Astrocyte of the spinal cord (primary cell): ENCODE measurements at regions not wholly inside any gene's neighbourhood (a gene's known extent, or its start where the extent isn't known, plus 50 kb on each side); places are given as distances from the start of the nearest gene placed in this dataset.

ENCODE experiments used
- DNase-seq: peaks from one replicate; pipeline ENCODE4 v3.0.0; 2011; ENCODE audit warnings: low read depth, low spot score
- H3K4me3 ChIP-seq: 2 replicates; pipeline ENCODE4 v1.5.1; 2011; ENCODE audit warnings: low read depth, mild to moderate bottlenecking, low read length, moderate library complexity
- in situ Hi-C: cut with HindIII; loops from 2 replicates; pipeline ENCODE4 v1.10.0; 2017; ENCODE audit warnings: low sequenced_read_pairs
- TF ChIP-seq, protein P1 (sequence below): IDR thresholded peaks from 2 replicates; pipeline ENCODE4 v1.5.1; 2012; ENCODE audit warnings: low read depth, mild to moderate bottlenecking, low read length, inconsistent platforms

DNA sequence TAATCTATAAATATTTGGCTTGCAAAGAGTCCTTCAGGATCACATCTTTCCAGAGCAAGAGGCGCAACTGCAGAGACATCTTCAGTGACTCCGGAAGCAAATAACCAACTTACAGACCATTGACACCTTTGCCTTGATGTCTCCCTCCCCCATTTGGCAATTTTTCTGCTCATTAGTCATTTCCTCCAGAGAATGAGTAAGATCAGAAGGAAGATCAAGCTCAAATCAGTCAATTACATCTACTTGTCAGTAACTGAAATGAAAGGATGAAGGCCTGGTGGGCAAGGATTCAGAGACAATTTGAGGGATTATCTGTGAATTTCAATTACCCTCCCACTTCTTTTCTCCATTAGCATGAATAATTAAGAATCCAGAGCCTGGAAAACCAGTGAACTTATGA lies 665.6 kb upstream of the CPEB2 start:
- no peak overlapping the region for H3K4me3 ChIP-seq
- no peak for DNase-seq
- TF ChIP-seq, protein P1, sequence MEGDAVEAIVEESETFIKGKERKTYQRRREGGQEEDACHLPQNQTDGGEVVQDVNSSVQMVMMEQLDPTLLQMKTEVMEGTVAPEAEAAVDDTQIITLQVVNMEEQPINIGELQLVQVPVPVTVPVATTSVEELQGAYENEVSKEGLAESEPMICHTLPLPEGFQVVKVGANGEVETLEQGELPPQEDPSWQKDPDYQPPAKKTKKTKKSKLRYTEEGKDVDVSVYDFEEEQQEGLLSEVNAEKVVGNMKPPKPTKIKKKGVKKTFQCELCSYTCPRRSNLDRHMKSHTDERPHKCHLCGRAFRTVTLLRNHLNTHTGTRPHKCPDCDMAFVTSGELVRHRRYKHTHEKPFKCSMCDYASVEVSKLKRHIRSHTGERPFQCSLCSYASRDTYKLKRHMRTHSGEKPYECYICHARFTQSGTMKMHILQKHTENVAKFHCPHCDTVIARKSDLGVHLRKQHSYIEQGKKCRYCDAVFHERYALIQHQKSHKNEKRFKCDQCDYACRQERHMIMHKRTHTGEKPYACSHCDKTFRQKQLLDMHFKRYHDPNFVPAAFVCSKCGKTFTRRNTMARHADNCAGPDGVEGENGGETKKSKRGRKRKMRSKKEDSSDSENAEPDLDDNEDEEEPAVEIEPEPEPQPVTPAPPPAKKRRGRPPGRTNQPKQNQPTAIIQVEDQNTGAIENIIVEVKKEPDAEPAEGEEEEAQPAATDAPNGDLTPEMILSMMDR, result no peak
- in situ Hi-C loops, result no loop called here

DNA sequence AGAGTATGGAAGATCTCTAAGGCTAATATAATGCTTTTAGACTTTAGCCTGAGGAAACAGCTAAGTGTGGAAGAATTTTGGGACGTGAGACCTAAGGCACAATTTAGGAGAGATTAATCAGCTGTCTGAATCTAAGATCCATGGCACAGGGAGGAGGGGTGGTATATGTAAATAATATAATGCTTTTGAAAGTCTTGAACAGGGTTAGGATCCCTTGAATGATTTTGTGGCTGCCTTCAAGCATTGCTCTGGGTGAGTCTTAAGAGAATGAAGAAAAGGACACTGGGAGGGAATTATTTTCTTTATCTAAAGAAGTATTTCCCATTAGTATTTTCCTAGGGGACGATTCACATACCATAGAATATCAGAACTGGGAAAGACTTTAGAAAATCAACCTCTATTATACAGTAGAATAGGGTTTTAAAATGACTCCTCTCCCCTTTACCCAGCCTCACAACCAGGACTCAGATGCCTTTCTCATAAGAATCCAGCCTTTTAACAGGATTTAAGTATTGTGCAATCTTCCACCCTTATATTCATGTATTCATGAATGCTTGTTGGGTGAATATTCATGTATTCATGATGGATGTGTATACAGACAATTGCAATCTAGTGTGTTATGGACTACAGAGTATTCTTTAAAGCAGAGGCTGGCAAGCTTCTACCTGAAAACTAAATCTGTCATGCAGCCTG lies 664.2 kb upstream of the CPEB2 start:
- H3K4me3 ChIP-seq, result no peak overlapping the region
- in situ Hi-C loops, result no loop called here
- no peak for DNase-seq
- TF ChIP-seq, protein P1, result no peak

- in situ Hi-C loops, result no loop called here
- TF ChIP-seq, protein P1, result no peak
- H3K4me3 ChIP-seq, result no peak overlapping the region
- no peak for DNase-seq
Observed at GRCh38 chr4:14338585-14339265, 663.6 kb upstream of the CPEB2 start.

DNA sequence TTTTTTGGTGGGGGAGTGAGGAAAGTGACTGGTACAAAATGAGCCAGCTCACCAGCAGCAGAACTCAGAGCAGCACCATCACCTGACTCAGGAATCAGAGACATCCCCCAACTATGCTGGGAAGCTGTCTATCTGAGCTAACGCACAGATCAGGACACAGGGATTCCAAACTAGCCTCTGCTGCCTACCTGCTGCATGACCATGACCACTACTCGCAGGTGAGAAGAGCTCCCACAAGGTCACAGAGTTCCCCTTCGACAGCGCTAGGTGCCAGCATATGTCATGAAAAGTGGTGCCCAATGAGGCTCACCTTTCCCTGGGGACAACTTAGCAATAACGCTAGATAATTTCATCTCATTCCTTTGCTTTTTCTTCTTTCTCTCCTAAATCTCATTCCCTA lies 662.6 kb upstream of the CPEB2 start:
- in situ Hi-C loops, result no loop called here
- TF ChIP-seq, protein P1, result no peak
- no peak for DNase-seq
- no peak overlapping the region for H3K4me3 ChIP-seq

DNA sequence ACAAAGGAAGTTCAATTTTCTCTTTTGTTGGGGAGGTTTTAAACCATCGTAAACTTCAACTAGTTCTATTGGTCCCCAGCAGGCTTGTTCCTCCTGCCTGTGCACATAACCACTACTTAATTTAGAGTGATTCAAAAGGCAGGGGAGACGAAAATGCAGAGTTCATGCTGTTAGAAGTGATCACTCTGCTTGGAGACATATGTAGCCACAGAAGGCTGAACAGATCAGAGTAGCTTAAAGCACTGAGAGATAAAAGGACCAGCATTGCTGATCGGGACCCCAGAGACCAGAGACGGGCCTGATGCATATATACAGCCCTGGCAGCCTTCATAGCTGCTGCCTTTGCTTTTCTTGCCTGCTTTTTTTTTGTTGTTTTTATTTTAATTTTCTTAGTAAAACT lies 662.0 kb upstream of the CPEB2 start:
- no peak for DNase-seq
- H3K4me3 ChIP-seq, result no peak overlapping the region
- in situ Hi-C loops, result no loop called here
- TF ChIP-seq, protein P1, result no peak

GRCh38 chr4:14343961-14344360 lies 658.3 kb upstream of the CPEB2 start:
- TF ChIP-seq, protein P1, result no peak
- in situ Hi-C loops, result no loop called here
- no peak for DNase-seq
- no peak overlapping the region for H3K4me3 ChIP-seq
